ENCODE measurements at regions not wholly inside any gene's neighbourhood (a gene's known extent, or its start where the extent isn't known, plus 50 kb on each side); places are given as distances from the start of the nearest gene placed in this dataset.

DNA sequence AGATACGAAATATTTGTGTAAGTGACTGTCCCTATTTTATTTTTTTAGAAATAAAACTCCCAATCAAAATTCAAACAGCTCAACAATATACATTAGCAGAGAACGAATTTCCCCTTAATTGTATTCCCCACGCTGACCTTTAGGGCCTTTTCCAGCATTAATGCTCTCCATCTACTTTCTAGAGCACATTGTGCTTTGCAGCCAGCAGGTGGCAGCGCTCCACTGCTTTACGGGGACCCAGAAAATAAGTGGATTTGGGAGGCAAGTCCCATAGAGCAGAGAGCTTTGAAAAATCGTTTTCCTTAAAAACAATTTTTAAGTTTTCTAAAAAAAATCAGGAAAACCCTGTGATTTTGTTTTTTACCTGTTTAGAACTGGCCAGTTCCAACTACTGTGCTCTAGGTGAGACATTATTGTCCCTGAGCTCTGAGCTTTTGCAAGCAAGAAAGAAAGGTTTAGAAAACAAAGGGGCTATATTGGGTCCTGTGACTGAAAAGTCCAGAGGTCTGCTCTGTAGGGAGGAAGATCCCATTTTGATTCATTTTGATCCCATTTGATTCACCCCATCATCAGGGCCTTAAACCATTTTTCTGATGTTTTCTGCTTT lies 144.4 kb upstream of the ZNF644 start:
- H2AFZ ChIP-seq (ENCODE audit: low read depth, low read length, poor library complexity, severe bottlenecking), result peak overlapping the region; percentile 9
- no peaks in the 10 kb centered on the region for H3K27me3 ChIP-seq (ENCODE audit: insufficient read depth, low read length)
- H3K9me3 ChIP-seq (ENCODE audit: control insufficient read depth in 1 of 2, insufficient read depth in 1 of 2, low read depth in 1 of 2, low read length in 2 of 2), result no peaks in the 10 kb centered on the region
- H3K4me2 ChIP-seq (ENCODE audit: low read length), result no peak overlapping the region
- no peaks in the 10 kb centered on the region for H3K79me2 ChIP-seq (ENCODE audit: insufficient read depth, low read length)
- TF ChIP-seq YY1 (IDR thresholded peaks at IDR 0.05; ENCODE audit: extremely low read depth, insufficient replicate concordance, low read depth, low read length) (peak; percentile 30), RAD21 (IDR thresholded peaks at IDR 0.05; ENCODE audit: low read depth) (peak; percentile 92)
- TF ChIP-seq, protein P1, sequence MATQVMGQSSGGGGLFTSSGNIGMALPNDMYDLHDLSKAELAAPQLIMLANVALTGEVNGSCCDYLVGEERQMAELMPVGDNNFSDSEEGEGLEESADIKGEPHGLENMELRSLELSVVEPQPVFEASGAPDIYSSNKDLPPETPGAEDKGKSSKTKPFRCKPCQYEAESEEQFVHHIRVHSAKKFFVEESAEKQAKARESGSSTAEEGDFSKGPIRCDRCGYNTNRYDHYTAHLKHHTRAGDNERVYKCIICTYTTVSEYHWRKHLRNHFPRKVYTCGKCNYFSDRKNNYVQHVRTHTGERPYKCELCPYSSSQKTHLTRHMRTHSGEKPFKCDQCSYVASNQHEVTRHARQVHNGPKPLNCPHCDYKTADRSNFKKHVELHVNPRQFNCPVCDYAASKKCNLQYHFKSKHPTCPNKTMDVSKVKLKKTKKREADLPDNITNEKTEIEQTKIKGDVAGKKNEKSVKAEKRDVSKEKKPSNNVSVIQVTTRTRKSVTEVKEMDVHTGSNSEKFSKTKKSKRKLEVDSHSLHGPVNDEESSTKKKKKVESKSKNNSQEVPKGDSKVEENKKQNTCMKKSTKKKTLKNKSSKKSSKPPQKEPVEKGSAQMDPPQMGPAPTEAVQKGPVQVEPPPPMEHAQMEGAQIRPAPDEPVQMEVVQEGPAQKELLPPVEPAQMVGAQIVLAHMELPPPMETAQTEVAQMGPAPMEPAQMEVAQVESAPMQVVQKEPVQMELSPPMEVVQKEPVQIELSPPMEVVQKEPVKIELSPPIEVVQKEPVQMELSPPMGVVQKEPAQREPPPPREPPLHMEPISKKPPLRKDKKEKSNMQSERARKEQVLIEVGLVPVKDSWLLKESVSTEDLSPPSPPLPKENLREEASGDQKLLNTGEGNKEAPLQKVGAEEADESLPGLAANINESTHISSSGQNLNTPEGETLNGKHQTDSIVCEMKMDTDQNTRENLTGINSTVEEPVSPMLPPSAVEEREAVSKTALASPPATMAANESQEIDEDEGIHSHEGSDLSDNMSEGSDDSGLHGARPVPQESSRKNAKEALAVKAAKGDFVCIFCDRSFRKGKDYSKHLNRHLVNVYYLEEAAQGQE (IDR thresholded peaks at IDR 0.05; ENCODE audit: low read depth), result no peak
- TF ChIP-seq, protein P2, sequence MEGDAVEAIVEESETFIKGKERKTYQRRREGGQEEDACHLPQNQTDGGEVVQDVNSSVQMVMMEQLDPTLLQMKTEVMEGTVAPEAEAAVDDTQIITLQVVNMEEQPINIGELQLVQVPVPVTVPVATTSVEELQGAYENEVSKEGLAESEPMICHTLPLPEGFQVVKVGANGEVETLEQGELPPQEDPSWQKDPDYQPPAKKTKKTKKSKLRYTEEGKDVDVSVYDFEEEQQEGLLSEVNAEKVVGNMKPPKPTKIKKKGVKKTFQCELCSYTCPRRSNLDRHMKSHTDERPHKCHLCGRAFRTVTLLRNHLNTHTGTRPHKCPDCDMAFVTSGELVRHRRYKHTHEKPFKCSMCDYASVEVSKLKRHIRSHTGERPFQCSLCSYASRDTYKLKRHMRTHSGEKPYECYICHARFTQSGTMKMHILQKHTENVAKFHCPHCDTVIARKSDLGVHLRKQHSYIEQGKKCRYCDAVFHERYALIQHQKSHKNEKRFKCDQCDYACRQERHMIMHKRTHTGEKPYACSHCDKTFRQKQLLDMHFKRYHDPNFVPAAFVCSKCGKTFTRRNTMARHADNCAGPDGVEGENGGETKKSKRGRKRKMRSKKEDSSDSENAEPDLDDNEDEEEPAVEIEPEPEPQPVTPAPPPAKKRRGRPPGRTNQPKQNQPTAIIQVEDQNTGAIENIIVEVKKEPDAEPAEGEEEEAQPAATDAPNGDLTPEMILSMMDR (IDR thresholded peaks at IDR 0.05 in 2 of 3, conservative IDR thresholded peaks at IDR 0.05 in 1 of 3; ENCODE audit: borderline replicate concordance in 1 of 3, insufficient read depth in 1 of 3, low read depth in 2 of 3, low read length in 2 of 3), result peak; percentile 79 to 87 (median 86); a peak in 5 of 6 replicates
- ChIA-PET RAD21 (ENCODE audit: low non-redundant PET in 1 of 2, low total read pairs in 2 of 2, uncharacterized antibody in 2 of 2, unreplicated experiment in 2 of 2) (interaction anchor here (1.2 to 2.4 kb wide), 5 partner anchors 112 to 445 kb away, joined by 4 to 29 read pairs (median 13); no protein-coding TSS in a partner anchor), CTCF (interaction anchor here (0.6 to 4.0 kb wide), 50 partner anchors 8 to 1129 kb away, joined by 3 to 204 read pairs (median 4); partner anchors contain the start of genes CDC7 and HFM1), POLR2A (interaction anchor here (1.5 kb wide), 1 partner anchor 112 kb away, joined by 9 read pairs; no protein-coding TSS in a partner anchor)
- no peak overlapping the region for H3K4me3 ChIP-seq (replicated peaks in 1 of 2; ENCODE audit: low read depth in 1 of 2, low read length in 2 of 2)
- H3K36me3 ChIP-seq (ENCODE audit: control insufficient read depth in 1 of 2, insufficient read depth in 2 of 2, low read length in 2 of 2), result no peaks in the 10 kb centered on the region
- peak; percentile 71 for ATAC-seq
- H3K9ac ChIP-seq (ENCODE audit: low read length), result no peak overlapping the region
- no peaks in the 10 kb centered on the region for H3K4me1 ChIP-seq (ENCODE audit: control insufficient read depth in 1 of 2, insufficient read depth in 2 of 2, low read length in 2 of 2)
- DNase-seq (ENCODE audit: low read depth, low spot score), result peak; percentile 45
- intact Hi-C loops (cut with micrococcal nuclease), result loop anchor here (1.0 to 10.0 kb wide), 6 partner anchors 112 to 1052 kb away; partner anchors contain the start of gene CDC7
- no TSS peak for BruUV-seq (replicated peaks)
- no peaks in the 10 kb centered on the region for H3K9me2 ChIP-seq (ENCODE audit: insufficient read depth)
- no peak overlapping the region for H3K27ac ChIP-seq (ENCODE audit: low read depth, low read length)
- H4K20me1 ChIP-seq (ENCODE audit: insufficient read depth), result no peaks in the 10 kb centered on the region
